Stimulated activated CD4-positive, alpha-beta T cell treated with anti-CD3 and anti-CD28 coated beads, Interleukin-1b, Interleukin-23, amount 100 ng/mL, for 4 hours (primary cell): ENCODE measurements at regions not wholly inside any gene's neighbourhood (a gene's known extent, or its start where the extent isn't known, plus 50 kb on each side); places are given as distances from the start of the nearest gene placed in this dataset.

Source experiments
- DNase-seq, 2 donors: peaks; one replicate each; pipeline ENCODE4 v3.0.0-alpha.2; 2020; ENCODE audit warnings: low read depth in 2 of 2

- DNase-seq = no peak
These were observed 110.2 kb upstream of the NLRP1 start for GRCh38 chr17:5694551-5694950.

- no peak for DNase-seq
These were observed 111.2 kb upstream of the NLRP1 start for GRCh38 chr17:5695480-5695879.

DNA sequence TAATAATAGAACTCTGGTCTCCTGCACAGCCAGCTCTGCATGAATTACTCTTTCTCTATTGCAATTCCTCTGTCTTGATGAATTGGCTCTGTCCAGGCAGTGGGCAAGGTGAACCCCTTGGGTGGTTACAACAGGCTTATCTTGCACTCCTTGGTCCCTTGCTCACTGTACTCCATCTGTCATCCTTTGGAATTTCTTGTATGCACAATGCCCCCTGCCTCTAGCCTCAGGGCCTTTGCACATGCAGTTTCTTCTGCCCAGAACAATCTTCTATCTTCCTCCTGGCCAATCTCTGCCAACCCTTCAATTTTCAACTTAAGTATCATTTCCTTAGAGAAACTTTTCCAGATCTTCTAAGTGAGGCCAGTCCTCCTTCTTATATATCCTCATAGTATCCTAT lies 114.7 kb upstream of the NLRP1 start:
- DNase-seq = no peak

GRCh38 chr17:5699814-5700213 lies 115.5 kb upstream of the NLRP1 start:
- DNase-seq = no peak

- no peak for DNase-seq
These were observed 116.4 kb upstream of the NLRP1 start for GRCh38 chr17:5700745-5701144.

DNA sequence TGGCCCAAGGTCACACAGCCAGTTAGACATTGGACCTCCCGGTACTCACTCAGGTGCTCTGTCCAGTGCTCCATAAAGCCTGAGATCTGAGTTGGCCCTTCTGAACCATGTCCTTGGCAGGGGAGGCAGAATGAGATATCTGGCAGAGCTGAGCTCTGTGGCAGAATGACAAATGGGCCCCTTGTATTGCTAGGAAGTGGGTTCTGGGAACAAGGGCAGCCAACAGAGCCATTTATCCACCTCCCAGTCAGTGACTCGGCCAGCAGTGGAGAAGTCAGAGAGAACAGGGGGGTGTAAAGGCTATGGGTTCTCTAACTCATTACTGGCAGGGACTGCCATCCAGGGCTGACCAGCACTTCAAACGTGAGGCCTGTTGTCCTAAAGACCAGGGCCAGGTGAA lies 117.1 kb upstream of the NLRP1 start:
- no peak for DNase-seq

DNA sequence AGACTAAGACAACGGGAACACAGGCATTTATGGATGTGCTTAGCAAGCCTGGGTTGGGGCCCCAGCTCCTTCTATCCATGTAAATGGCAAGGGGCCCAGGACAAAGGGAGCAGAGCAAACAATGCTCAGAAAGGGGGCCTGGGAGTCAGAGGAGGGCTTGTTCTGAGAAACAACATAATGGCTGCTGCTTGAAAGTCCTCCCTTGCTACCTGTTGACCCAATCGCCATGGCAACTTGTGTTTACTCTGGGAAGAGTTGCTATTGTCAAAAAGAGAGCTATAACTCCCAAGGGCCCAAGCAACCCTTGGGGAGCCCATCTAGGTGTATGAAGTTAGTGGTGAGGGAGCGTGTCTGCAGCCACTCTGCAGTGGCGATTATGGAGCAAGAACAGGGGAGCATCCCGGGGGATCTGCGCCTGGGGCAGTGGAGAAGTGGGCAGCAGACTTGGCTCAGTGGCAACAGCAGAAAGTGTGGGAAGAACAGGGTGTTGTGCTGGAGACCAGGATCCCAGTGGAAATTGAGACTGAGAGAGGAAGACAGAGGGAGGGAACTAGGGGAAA lies 118.7 kb upstream of the NLRP1 start:
- no peak for DNase-seq

- no peak for DNase-seq
These were observed 119.4 kb upstream of the NLRP1 start for GRCh38 chr17:5703736-5704135.

DNA sequence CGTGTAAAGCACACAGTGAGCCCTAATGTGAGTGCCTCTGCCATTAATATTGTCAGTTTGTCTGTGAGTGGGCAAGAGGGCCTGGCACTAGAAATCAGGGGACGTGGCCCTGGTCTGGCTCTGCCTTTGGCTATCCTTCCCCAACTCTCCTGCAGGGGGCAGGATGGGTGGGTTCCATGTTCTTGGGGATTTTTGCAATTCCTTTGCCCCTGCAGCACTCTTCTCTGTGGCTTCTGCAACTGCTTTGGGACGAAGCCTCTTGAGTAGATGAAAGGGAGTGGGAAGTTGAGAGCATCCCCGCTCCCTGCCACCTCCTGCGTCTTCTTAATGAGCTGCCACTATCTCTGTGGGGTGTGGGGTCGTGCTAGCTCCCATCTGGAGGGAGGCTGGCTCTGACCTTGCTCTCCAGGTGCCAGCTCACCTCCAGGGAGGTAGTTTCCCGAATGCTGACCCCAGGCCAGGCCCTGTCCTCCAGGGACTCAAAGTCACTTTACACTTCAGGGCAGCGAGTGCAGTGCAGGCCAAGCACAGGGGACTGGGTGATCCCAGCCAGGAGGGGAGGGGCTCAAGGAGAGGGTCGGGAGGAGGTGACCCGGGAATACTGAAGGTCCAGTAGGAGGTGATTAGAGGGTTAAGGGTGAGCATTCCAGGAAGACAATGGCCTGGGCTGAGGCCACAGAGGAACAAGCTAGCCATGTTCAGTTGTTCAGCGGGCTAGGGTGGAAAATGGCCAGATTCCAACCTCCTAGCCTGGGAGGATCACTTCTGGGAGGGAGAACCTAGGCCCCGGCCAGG lies 121.0 kb upstream of the NLRP1 start:
- DNase-seq = no peak

GRCh38 chr17:5705876-5706576 lies 121.7 kb upstream of the NLRP1 start:
- no peak for DNase-seq

- DNase-seq = peak; percentile 32 to 40
These were observed 122.4 kb upstream of the NLRP1 start for GRCh38 chr17:5706577-5707210.

GRCh38 chr17:5707482-5707881 lies 123.2 kb upstream of the NLRP1 start:
- DNase-seq = no peak

- no peak for DNase-seq
These were observed 124.0 kb upstream of the NLRP1 start for GRCh38 chr17:5708344-5708743.

DNA sequence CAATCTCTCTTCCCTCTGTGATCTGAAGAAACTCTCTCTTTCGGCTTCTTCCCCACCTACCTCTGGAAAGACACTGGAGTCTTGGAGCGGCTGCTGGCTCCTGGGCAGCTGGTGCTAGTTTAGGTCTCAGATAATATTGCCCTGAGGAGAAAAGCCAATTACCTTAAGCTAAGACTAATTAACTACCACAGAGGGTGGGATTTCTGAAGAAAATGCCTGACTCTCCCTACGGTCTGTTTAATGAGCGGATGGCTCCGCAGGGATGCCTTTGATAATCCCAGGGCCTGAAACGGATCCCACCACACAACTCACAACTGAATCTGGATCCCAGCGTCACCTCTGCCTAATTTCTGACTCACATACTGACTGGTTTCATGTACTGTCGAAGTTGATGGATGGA lies 127.0 kb upstream of the NLRP1 start:
- DNase-seq = no peak

GRCh38 chr17:5714993-5715392 lies 130.7 kb upstream of the NLRP1 start:
- no peak for DNase-seq

DNA sequence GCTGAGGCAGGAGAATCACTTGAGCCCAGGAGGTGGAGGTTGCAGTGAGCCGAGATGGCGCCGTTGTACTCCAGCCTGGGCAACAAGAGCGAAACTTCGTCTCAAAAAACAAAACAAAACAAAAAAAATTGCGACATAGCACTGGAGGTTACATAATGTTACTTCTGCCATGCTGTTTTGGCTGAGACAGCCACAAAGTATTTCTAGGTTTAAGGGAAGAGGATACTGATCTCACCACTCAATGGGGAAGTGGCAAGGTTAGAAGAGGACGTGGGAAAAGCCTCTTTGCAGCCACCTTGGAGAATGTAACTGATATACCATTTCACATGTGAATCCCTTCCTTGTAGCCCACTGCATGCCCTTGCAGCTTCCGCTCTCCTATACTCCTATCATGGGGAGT lies 131.2 kb upstream of the NLRP1 start:
- DNase-seq = no peak

DNA sequence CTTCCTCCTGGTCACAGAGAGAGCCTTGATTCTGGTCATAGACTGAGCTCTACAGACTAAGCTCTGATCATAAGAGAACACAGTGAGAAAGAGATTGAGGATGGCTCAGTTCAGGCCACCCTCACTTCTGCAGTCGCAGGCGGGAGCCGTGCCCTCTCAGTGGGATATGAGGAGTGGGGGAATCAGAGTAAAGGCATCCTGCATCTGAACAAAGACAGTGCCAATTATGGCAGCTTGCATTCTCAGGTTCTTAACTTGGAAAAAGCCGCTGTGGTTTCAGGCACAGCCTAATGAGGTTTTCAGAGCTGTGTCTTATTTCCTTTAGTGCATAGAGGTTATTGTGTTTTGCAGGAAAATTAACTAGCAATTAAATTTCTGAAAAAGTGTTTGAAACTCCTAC lies 134.4 kb upstream of the NLRP1 start:
- no peak for DNase-seq

- DNase-seq = no peak
These were observed 135.7 kb upstream of the NLRP1 start for GRCh38 chr17:5719976-5720375.

GRCh38 chr17:5730373-5730772 lies 146.1 kb upstream of the NLRP1 start:
- no peak for DNase-seq

- no peak for DNase-seq
These were observed 156.6 kb upstream of the NLRP1 start for GRCh38 chr17:5740937-5741336.

DNA sequence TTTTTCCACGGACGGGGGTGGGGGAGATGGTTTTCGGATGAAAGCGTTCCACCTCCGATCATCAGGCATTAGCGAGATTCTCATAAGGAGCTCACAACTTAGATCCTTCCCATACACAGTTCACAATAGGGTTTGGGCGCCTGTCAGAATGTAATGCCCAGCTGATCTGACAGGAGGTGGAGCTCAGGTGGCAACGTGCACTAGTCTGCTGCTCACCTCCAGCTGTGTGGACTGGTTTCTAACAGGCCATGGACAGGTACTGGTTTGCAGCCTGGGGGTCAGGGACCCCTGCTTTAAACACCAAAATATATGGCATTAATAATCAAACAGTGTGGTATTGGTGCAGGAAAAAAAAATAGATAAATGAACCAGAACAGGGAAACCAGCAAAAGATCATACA lies 157.5 kb upstream of the NLRP1 start:
- no peak for DNase-seq

DNA sequence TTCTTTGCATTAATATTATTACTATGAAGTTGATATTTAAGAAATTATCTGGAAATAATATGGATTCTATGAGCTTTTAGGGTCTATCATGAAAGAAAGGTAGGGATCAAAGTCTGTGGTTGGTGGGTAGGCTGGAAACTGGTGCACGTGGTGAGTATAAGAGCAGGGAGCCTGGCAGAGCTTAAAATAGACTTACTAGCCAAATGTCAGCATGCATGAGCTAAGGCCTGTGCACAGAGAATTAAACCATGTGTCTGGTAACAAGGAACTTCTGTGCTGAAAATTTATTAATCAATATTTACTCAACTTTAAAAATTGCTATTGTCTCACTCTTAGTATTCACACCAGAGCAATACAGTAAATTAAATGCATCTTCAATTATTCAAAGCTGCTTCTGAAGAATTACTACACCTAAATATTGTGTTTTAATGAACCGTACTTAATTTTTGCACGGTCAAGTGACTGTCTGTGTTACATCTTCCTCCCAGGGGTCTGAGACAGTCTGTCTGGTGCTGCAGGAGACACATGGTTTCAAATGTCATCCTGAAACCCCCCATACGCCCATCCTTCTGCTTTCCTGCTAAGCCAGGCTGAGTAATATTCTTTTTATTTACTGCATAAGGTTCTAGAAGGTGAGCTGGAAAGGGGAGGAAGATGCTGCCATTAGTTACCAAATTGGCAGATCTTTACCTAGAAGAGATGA lies 161.0 kb upstream of the NLRP1 start:
- DNase-seq = no peak
